Tongue (tissue), 1 donor: ENCODE measurements at regions not wholly inside any gene's neighbourhood (a gene's known extent, or its start where the extent isn't known, plus 50 kb on each side); places are given as distances from the start of the nearest gene placed in this dataset.

ENCODE experiments used
- DNase-seq: peaks from one replicate; pipeline ENCODE4 v3.0.0-alpha.2; 2015

- peak; percentile 43 for DNase-seq
Observed at GRCh38 chr3:72340476-72341379, 507.5 kb downstream of the SHQ1 start.

- no peak for DNase-seq
Observed at GRCh38 chr3:72340056-72340455, 508.2 kb downstream of the SHQ1 start.

GRCh38 chr3:72339670-72340030, 508.6 kb downstream of the SHQ1 start:
- peak; percentile 41 for DNase-seq

GRCh38 chr3:72338942-72339669, 509.1 kb downstream of the SHQ1 start:
- DNase-seq = peak; percentile 61

- no peak for DNase-seq
Observed at GRCh38 chr3:72338082-72338941, 509.9 kb downstream of the SHQ1 start.

GRCh38 chr3:72337480-72337855, 510.8 kb downstream of the SHQ1 start:
- no peak for DNase-seq

GRCh38 chr3:72336821-72337479, 511.3 kb downstream of the SHQ1 start:
- DNase-seq = peak; percentile 93

GRCh38 chr3:72336114-72336651, 512.1 kb downstream of the SHQ1 start:
- DNase-seq = no peak

GRCh38 chr3:72335458-72336095, 512.7 kb downstream of the SHQ1 start:
- DNase-seq = no peak

- no peak for DNase-seq
Observed at GRCh38 chr3:72334681-72335457, 513.4 kb downstream of the SHQ1 start.

GRCh38 chr3:72332689-72333088, 515.6 kb downstream of the SHQ1 start:
- DNase-seq = no peak

- DNase-seq = no peak
Observed at GRCh38 chr3:72332036-72332435, 516.2 kb downstream of the SHQ1 start.

GRCh38 chr3:72331076-72331475, 517.2 kb downstream of the SHQ1 start:
- DNase-seq = no peak

- DNase-seq = peak; percentile 76
Observed at GRCh38 chr3:72329354-72329753, 518.9 kb downstream of the SHQ1 start.

- no peak for DNase-seq
Observed at GRCh38 chr3:72328755-72329277, 519.4 kb downstream of the SHQ1 start.

- DNase-seq = no peak
Observed at GRCh38 chr3:72327008-72327407, 521.2 kb downstream of the SHQ1 start.

- no peak for DNase-seq
Observed at GRCh38 chr3:72324253-72324811, 523.9 kb downstream of the SHQ1 start.

- DNase-seq = no peak
Observed at GRCh38 chr3:72323773-72324172, 524.5 kb downstream of the SHQ1 start.

GRCh38 chr3:72322264-72322976, 525.8 kb downstream of the SHQ1 start:
- DNase-seq = no peak
